ENCODE measurements at regions not wholly inside any gene's neighbourhood (a gene's known extent, or its start where the extent isn't known, plus 50 kb on each side); places are given as distances from the start of the nearest gene placed in this dataset.
A peak's percentile ranks its signal among the peaks of the same experiment; 100 is the strongest.

GRCh38 chr9:107935931-107936330 is 446.4 kb upstream of the KLF4 start:
- H3K27me3 ChIP-seq (ENCODE audit: insufficient read depth), result no peaks in the 10 kb centered on the region
- Mint-ChIP-seq H3K4me3 (no peak overlapping the region), H3K4me1 (peaks cover 3% of the 10 kb centered on the region; the same call in 2 of the 3 replicates), H3K27me3 (ENCODE audit: insufficient read depth, low read depth, poor library complexity) (peaks cover 1% of the 10 kb centered on the region), H3K9me3 (no peaks in the 10 kb centered on the region), H3K36me3 (ENCODE audit: low read depth) (no peaks in the 10 kb centered on the region), H3K27ac (no peak overlapping the region)
- TF ChIP-seq POLR2AphosphoS5 (IDR thresholded peaks at IDR 0.05; ENCODE audit: low read depth), result no peak
- no peak for TF ChIP-seq EZH2 (IDR thresholded peaks at IDR 0.05; ENCODE audit: low read depth, unreplicated experiment)
- no peak for TF ChIP-seq EZH2phosphoT487 (IDR thresholded peaks at IDR 0.05; ENCODE audit: unreplicated experiment)
- TF ChIP-seq CREB1 (CRISPR knock-in tag; IDR thresholded peaks at IDR 0.05; ENCODE audit: low read depth), result no peak
- no peaks in the 10 kb centered on the region for H3K36me3 ChIP-seq (ENCODE audit: insufficient read depth)
- no peaks in the 10 kb centered on the region for H3K79me2 ChIP-seq (replicated peaks; ENCODE audit: insufficient read depth)
- DNase-seq (ENCODE audit: low spot score) (no peak), ATAC-seq (no peak)
- H3K9me2 ChIP-seq (ENCODE audit: insufficient read depth), result peaks cover 11% of the 10 kb centered on the region
- H2AFZ ChIP-seq, result no peak overlapping the region
- no peak overlapping the region for H3K4me3 ChIP-seq
- H3K4me1 ChIP-seq (ENCODE audit: insufficient read depth), result no peaks in the 10 kb centered on the region
- no peak overlapping the region for H3K27ac ChIP-seq (ENCODE audit: low read depth)
- H3K4me2 ChIP-seq, result no peak overlapping the region
- H3F3A ChIP-seq (replicated peaks; ENCODE audit: low read depth), result no peaks in the 10 kb centered on the region
- no peaks in the 10 kb centered on the region for H4K20me1 ChIP-seq (replicated peaks; ENCODE audit: insufficient read depth)

- Histone ChIP-seq H4K20me1 (replicated peaks; ENCODE audit: insufficient read depth) (no peaks in the 10 kb centered on the region), H3K4me1 (ENCODE audit: insufficient read depth) (no peaks in the 10 kb centered on the region), H3K4me3 (no peak overlapping the region), H3K79me2 (replicated peaks; ENCODE audit: insufficient read depth) (no peaks in the 10 kb centered on the region), H3F3A (replicated peaks; ENCODE audit: low read depth) (no peaks in the 10 kb centered on the region), H2AFZ (peak overlapping the region; percentile 12; the same call in 1 of the 2 replicates), H3K36me3 (ENCODE audit: insufficient read depth) (no peaks in the 10 kb centered on the region), H3K9me2 (ENCODE audit: insufficient read depth) (peaks cover 11% of the 10 kb centered on the region; the same call in 1 of the 2 replicates), H3K4me2 (no peak overlapping the region), H3K27me3 (ENCODE audit: insufficient read depth) (no peaks in the 10 kb centered on the region), H3K27ac (ENCODE audit: low read depth) (no peak overlapping the region)
- H3K27ac Mint-ChIP-seq, result no peak overlapping the region
- no peaks in the 10 kb centered on the region for H3K36me3 Mint-ChIP-seq (ENCODE audit: low read depth)
- peaks cover 2% of the 10 kb centered on the region; the same call in 2 of the 3 replicates for H3K4me1 Mint-ChIP-seq
- no peaks in the 10 kb centered on the region for H3K27me3 Mint-ChIP-seq (ENCODE audit: insufficient read depth, low read depth, poor library complexity)
- no peak for ATAC-seq
- DNase-seq (ENCODE audit: low spot score), result no peak
- no peaks in the 10 kb centered on the region for H3K9me3 Mint-ChIP-seq
- no peak overlapping the region for H3K4me3 Mint-ChIP-seq
- TF ChIP-seq JUNB (IDR thresholded peaks at IDR 0.05; ENCODE audit: unreplicated experiment), result no peak
- TF ChIP-seq EZH2 (IDR thresholded peaks at IDR 0.05; ENCODE audit: low read depth, unreplicated experiment), result no peak
- TF ChIP-seq ZNF462 (CRISPR knock-in tag; IDR thresholded peaks at IDR 0.05), result no peak
- TF ChIP-seq STAT1 (IDR thresholded peaks at IDR 0.05; ENCODE audit: unreplicated experiment), result no peak
- TF ChIP-seq ETS1 (IDR thresholded peaks at IDR 0.05), result no peak
- TF ChIP-seq POLR2AphosphoS5 (IDR thresholded peaks at IDR 0.05; ENCODE audit: low read depth), result no peak
- TF ChIP-seq CTCF (conservative IDR thresholded peaks at IDR 0.05; ENCODE audit: low read depth in 2 of 2), result no peak
- TF ChIP-seq ZNF331 (CRISPR knock-in tag; IDR thresholded peaks at IDR 0.05; ENCODE audit: low read depth), result no peak
- TF ChIP-seq CREB1 (CRISPR knock-in tag; IDR thresholded peaks at IDR 0.05; ENCODE audit: low read depth), result no peak
These were observed 443.9 kb upstream of the KLF4 start for GRCh38 chr9:107933516-107933915.

Measured in GM23338 (cell line).